ENCODE measurements at regions not wholly inside any gene's neighbourhood (a gene's known extent, or its start where the extent isn't known, plus 50 kb on each side); places are given as distances from the start of the nearest gene placed in this dataset.

DNA sequence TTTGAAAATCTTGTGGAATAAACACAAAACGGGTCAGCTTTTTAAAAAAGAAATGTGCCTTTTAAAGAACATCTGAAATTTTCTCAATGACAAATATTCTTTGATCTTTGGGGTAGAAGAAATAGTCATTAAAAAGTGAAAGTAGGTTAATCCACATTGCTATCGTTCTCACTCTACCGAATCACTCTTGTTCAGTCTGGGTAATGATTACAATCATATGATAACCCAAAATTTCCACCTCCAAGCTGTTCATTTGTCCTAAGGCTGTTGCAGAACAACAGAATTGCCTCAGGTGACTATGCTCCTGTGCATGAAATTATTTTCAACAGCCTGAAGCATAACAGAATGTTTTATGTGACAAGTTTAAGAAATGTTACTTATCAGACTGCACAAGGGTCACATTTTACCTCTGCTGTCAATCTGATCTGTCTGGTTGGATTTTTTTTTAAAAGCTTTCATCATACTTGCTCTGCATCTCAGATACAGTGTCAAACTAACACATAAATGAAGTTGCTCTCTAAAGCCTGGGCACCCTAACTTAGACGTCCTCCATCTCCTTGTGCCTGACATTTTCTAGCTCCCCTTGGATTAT is 227.3 kb downstream of the LURAP1L start:
- TF ChIP-seq, protein P1, sequence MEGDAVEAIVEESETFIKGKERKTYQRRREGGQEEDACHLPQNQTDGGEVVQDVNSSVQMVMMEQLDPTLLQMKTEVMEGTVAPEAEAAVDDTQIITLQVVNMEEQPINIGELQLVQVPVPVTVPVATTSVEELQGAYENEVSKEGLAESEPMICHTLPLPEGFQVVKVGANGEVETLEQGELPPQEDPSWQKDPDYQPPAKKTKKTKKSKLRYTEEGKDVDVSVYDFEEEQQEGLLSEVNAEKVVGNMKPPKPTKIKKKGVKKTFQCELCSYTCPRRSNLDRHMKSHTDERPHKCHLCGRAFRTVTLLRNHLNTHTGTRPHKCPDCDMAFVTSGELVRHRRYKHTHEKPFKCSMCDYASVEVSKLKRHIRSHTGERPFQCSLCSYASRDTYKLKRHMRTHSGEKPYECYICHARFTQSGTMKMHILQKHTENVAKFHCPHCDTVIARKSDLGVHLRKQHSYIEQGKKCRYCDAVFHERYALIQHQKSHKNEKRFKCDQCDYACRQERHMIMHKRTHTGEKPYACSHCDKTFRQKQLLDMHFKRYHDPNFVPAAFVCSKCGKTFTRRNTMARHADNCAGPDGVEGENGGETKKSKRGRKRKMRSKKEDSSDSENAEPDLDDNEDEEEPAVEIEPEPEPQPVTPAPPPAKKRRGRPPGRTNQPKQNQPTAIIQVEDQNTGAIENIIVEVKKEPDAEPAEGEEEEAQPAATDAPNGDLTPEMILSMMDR (IDR thresholded peaks at IDR 0.05), result no peak
- TF ChIP-seq POLR2A (IDR thresholded peaks at IDR 0.05) (no peak), POLR2AphosphoS5 (IDR thresholded peaks at IDR 0.05) (no peak), EP300 (IDR thresholded peaks at IDR 0.05) (no peak)
- Histone ChIP-seq H3K4me1 (no peaks in the 10 kb centered on the region), H3K4me3 (no peak overlapping the region), H3K27me3 (no peaks in the 10 kb centered on the region), H3K36me3 (no peaks in the 10 kb centered on the region), H3K9me3 (no peaks in the 10 kb centered on the region), H3K27ac (no peak overlapping the region)
- 40 to 55% methylated on average over 4 of the region's 4 CpGs for WGBS, 2 donors
- DNase-seq (no peak), ATAC-seq (ENCODE audit: low FRiP score in 2 of 2) (no peak)

GRCh38 chr9:13002740-13003139 is 227.9 kb downstream of the LURAP1L start:
- Histone ChIP-seq H3K9me3 (no peaks in the 10 kb centered on the region), H3K4me3 (no peak overlapping the region), H3K36me3 (no peaks in the 10 kb centered on the region), H3K27ac (no peak overlapping the region), H3K27me3 (no peaks in the 10 kb centered on the region), H3K4me1 (no peaks in the 10 kb centered on the region)
- ATAC-seq (ENCODE audit: low FRiP score in 2 of 2) (no peak), DNase-seq (no peak)
- 66 to 74% methylated on average over 2 of the region's 2 CpGs for whole genome bisulfite sequencing, 2 donors
- no peak for TF ChIP-seq POLR2AphosphoS5 (IDR thresholded peaks at IDR 0.05)
- TF ChIP-seq POLR2A (IDR thresholded peaks at IDR 0.05), result no peak
- TF ChIP-seq, protein P1 (IDR thresholded peaks at IDR 0.05), result no peak
- no peak for TF ChIP-seq EP300 (IDR thresholded peaks at IDR 0.05)

DNA sequence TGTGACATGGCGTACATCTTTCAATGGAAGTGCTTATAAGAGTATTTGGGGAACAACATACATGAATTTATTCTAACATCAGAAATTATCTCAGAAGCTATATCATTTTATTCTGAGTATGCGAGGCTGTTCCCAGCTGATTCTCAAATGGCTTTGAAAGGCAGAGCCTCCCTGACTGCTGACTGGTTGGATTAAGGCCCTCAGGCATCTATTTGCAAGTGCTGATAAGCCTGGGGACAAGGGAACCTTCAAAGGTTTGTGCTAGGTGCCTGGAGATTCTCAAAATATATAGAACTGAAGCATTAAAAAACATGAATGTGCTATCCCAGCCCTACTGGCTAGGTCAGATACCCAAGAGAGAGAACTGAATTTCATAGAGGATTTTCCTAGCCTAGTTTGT is 235.1 kb downstream of the LURAP1L start:
- H3K27me3 ChIP-seq, result no peaks in the 10 kb centered on the region
- H3K4me3 ChIP-seq, result no peak overlapping the region
- H3K4me1 ChIP-seq, result no peaks in the 10 kb centered on the region
- ATAC-seq (ENCODE audit: low FRiP score in 2 of 2) (no peak), DNase-seq (no peak)
- no peaks in the 10 kb centered on the region for H3K9me3 ChIP-seq
- H3K27ac ChIP-seq, result no peak overlapping the region
- WGBS, 2 donors, result 93 to 95% methylated on average over 2 of the region's 2 CpGs
- TF ChIP-seq, protein P1 (IDR thresholded peaks at IDR 0.05), result no peak
- TF ChIP-seq POLR2A (IDR thresholded peaks at IDR 0.05) (no peak), POLR2AphosphoS5 (IDR thresholded peaks at IDR 0.05) (no peak), EP300 (IDR thresholded peaks at IDR 0.05) (no peak)
- H3K36me3 ChIP-seq, result no peaks in the 10 kb centered on the region

- TF ChIP-seq POLR2A (IDR thresholded peaks at IDR 0.05) (no peak), POLR2AphosphoS5 (IDR thresholded peaks at IDR 0.05) (no peak)
- DNase-seq (no peak), ATAC-seq (ENCODE audit: low FRiP score in 2 of 2) (no peak)
- Histone ChIP-seq H3K4me1 (no peaks in the 10 kb centered on the region), H3K9me3 (no peaks in the 10 kb centered on the region), H3K36me3 (no peaks in the 10 kb centered on the region), H3K27me3 (no peaks in the 10 kb centered on the region), H3K4me3 (no peak overlapping the region), H3K27ac (no peak overlapping the region)
- WGBS, 2 donors, result 25 to 34% methylated on average over 2 of the region's 2 CpGs
These were observed 239.4 kb downstream of the LURAP1L start for GRCh38 chr9:13013991-13014883.

GRCh38 chr9:13017260-13017659 is 242.4 kb downstream of the LURAP1L start:
- no peak for ATAC-seq (ENCODE audit: low FRiP score in 2 of 2)
- no peaks in the 10 kb centered on the region for H3K4me1 ChIP-seq
- H3K36me3 ChIP-seq, result no peaks in the 10 kb centered on the region
- DNase-seq, result no peak
- no peaks in the 10 kb centered on the region for H3K27me3 ChIP-seq
- no peak overlapping the region for H3K27ac ChIP-seq
- no peaks in the 10 kb centered on the region for H3K9me3 ChIP-seq
- H3K4me3 ChIP-seq, result no peak overlapping the region
- TF ChIP-seq POLR2A (IDR thresholded peaks at IDR 0.05), result no peak
- TF ChIP-seq, protein P1 (IDR thresholded peaks at IDR 0.05), result no peak
- TF ChIP-seq EP300 (IDR thresholded peaks at IDR 0.05), result no peak
- TF ChIP-seq POLR2AphosphoS5 (IDR thresholded peaks at IDR 0.05), result no peak

Measured in upper lobe of left lung (tissue), 6 donors.